ENCODE measurements at regions not wholly inside any gene's neighbourhood (a gene's known extent, or its start where the extent isn't known, plus 50 kb on each side); places are given as distances from the start of the nearest gene placed in this dataset.

GRCh38 chr1:214124915-214125314, 137.1 kb downstream of the PROX1 start:
- no peak for DNase-seq (ENCODE audit: low spot score)
- TF ChIP-seq, protein P1, sequence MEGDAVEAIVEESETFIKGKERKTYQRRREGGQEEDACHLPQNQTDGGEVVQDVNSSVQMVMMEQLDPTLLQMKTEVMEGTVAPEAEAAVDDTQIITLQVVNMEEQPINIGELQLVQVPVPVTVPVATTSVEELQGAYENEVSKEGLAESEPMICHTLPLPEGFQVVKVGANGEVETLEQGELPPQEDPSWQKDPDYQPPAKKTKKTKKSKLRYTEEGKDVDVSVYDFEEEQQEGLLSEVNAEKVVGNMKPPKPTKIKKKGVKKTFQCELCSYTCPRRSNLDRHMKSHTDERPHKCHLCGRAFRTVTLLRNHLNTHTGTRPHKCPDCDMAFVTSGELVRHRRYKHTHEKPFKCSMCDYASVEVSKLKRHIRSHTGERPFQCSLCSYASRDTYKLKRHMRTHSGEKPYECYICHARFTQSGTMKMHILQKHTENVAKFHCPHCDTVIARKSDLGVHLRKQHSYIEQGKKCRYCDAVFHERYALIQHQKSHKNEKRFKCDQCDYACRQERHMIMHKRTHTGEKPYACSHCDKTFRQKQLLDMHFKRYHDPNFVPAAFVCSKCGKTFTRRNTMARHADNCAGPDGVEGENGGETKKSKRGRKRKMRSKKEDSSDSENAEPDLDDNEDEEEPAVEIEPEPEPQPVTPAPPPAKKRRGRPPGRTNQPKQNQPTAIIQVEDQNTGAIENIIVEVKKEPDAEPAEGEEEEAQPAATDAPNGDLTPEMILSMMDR (IDR thresholded peaks at IDR 0.05), result no peak
- no peaks in the 10 kb centered on the region for H3K9me3 Mint-ChIP-seq (ENCODE audit: low read depth)
- peaks cover 16% of the 10 kb centered on the region for H3K4me1 Mint-ChIP-seq (ENCODE audit: low read depth)
- H3K27me3 Mint-ChIP-seq (ENCODE audit: low read depth), result peaks cover 7% of the 10 kb centered on the region
- H3K4me3 Mint-ChIP-seq (ENCODE audit: unreplicated experiment), result no peak overlapping the region
- no peak overlapping the region for H3K27ac Mint-ChIP-seq (ENCODE audit: unreplicated experiment)
- no peaks in the 10 kb centered on the region for H3K36me3 Mint-ChIP-seq (ENCODE audit: low read depth)

DNA sequence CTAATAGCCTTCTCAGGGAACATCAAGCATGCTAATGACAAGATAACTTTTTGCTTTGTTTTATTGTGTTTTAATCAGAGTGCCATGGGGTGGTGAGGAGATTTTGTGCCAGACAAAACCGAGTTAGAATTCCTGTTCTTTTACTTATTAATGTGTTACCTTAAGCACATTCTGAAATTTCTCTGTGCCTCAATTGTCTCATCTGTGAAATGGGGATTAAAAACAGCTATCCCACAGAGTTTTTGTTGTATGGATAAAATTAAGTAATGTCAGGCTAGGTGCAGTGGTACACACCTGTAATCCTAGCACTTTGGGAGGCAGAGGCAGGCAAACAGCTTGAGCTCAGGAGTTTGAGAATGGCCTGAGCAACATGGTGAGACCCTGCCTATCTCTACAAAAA, 138.0 kb downstream of the PROX1 start:
- Mint-ChIP-seq H3K27me3 (ENCODE audit: low read depth) (peaks cover 9% of the 10 kb centered on the region), H3K36me3 (ENCODE audit: low read depth) (no peaks in the 10 kb centered on the region), H3K27ac (ENCODE audit: unreplicated experiment) (no peak overlapping the region), H3K4me1 (ENCODE audit: low read depth) (peaks cover 16% of the 10 kb centered on the region), H3K4me3 (ENCODE audit: unreplicated experiment) (no peak overlapping the region), H3K9me3 (ENCODE audit: low read depth) (no peaks in the 10 kb centered on the region)
- no peak for DNase-seq (ENCODE audit: low spot score)
- TF ChIP-seq, protein P1 (IDR thresholded peaks at IDR 0.05), result no peak

DNA sequence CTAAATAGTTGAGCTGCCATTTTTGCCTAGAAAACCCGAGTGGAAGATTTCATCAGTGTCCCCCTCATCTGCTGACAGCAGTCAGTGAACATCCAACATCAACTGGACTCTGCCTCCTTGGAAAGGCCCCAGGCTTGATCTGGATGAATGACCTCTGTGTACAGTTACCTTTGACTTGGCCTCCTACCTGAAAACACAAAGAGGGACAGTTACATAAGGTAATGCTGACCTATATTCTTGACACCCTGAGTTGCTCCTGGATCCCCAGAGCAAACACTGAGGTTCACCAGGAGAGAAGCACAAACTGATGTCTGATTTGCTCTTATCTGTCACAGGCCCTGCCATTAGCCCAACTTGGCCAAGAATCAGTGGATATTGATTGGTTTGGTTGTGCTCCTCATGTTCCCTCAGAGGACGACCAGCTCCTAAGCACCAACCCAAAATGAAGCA, 138.9 kb downstream of the PROX1 start:
- no peak for DNase-seq (ENCODE audit: low spot score)

DNA sequence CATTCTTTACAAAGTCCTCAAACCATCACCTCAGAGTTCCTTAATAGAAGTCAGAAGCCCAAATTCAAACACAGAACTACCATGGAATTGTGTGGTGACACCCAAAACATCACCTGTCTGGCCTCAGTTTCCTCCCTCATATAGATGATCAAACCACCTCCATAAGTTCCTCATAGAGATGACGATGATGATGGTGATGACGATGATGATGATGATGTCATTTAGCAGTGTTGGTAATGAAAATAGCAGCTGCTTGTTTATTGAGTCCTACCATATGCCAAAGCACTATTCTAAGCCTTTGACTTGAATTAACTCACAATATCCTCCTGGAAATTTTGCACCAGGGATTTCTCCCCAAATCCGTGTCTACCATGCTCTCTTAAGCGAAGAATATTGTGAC, 139.9 kb downstream of the PROX1 start:
- peaks cover 18% of the 10 kb centered on the region for H3K27me3 Mint-ChIP-seq (ENCODE audit: low read depth)
- H3K9me3 Mint-ChIP-seq (ENCODE audit: low read depth), result no peaks in the 10 kb centered on the region
- peaks cover 16% of the 10 kb centered on the region for H3K4me1 Mint-ChIP-seq (ENCODE audit: low read depth)
- TF ChIP-seq, protein P1 (IDR thresholded peaks at IDR 0.05), result no peak
- no peak overlapping the region for H3K27ac Mint-ChIP-seq (ENCODE audit: unreplicated experiment)
- no peak for DNase-seq (ENCODE audit: low spot score)
- H3K4me3 Mint-ChIP-seq (ENCODE audit: unreplicated experiment), result no peak overlapping the region
- no peaks in the 10 kb centered on the region for H3K36me3 Mint-ChIP-seq (ENCODE audit: low read depth)

More for the DNA sequence above, 138.9 kb downstream of the PROX1 start:
- H3K9me3 Mint-ChIP-seq (ENCODE audit: low read depth), result no peaks in the 10 kb centered on the region
- H3K36me3 Mint-ChIP-seq (ENCODE audit: low read depth), result no peaks in the 10 kb centered on the region
- TF ChIP-seq, protein P1 (IDR thresholded peaks at IDR 0.05), result no peak
- peaks cover 12% of the 10 kb centered on the region for H3K27me3 Mint-ChIP-seq (ENCODE audit: low read depth)
- peaks cover 16% of the 10 kb centered on the region for H3K4me1 Mint-ChIP-seq (ENCODE audit: low read depth)
- no peak overlapping the region for H3K4me3 Mint-ChIP-seq (ENCODE audit: unreplicated experiment)
- no peak overlapping the region for H3K27ac Mint-ChIP-seq (ENCODE audit: unreplicated experiment)

DNA sequence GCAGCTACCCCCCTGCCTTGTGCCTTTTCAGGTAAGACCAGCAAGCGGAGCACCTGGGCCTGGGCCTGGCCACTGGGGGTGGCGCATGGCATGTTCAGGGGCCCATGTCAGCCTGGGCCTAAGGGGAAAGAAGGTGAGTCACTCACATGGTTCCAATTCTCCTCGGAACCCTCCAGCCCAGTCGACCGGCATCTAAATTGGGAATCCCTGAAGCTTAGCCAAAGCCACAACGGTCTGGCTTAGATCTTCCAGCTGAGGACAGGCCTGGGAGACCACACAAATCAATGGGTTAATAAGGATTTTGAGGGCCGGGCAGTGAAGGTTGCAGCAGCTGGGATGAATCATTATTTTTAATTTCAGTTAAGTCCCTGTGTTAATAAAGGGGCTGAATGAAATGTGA, 145.1 kb upstream of the SMYD2 start:
- H3K9me3 Mint-ChIP-seq (ENCODE audit: low read depth), result peaks cover 4% of the 10 kb centered on the region
- H3K27ac Mint-ChIP-seq (ENCODE audit: unreplicated experiment), result no peak overlapping the region
- no peak for DNase-seq (ENCODE audit: low spot score)
- H3K36me3 Mint-ChIP-seq (ENCODE audit: low read depth), result no peaks in the 10 kb centered on the region
- H3K27me3 Mint-ChIP-seq (ENCODE audit: low read depth), result peaks cover 15% of the 10 kb centered on the region
- no peaks in the 10 kb centered on the region for H3K4me1 Mint-ChIP-seq (ENCODE audit: low read depth)
- TF ChIP-seq, protein P1 (IDR thresholded peaks at IDR 0.05), result no peak
- H3K4me3 Mint-ChIP-seq (ENCODE audit: unreplicated experiment), result no peak overlapping the region

Data from chondrocyte (in vitro differentiated cells).